Astrocyte of the cerebellum (primary cell): ENCODE measurements at regions not wholly inside any gene's neighbourhood (a gene's known extent, or its start where the extent isn't known, plus 50 kb on each side); places are given as distances from the start of the nearest gene placed in this dataset.

ENCODE experiments used
- DNase-seq: peaks from one replicate; pipeline ENCODE4 v3.0.0-alpha.2; 2011; ENCODE audit warnings: low read depth
- H3K4me3 ChIP-seq: 2 replicates; pipeline ENCODE4 v1.5.1; 2011; ENCODE audit warnings: mild to moderate bottlenecking, low read depth, low read length, moderate library complexity
- in situ Hi-C: cut with HindIII; loops from 2 replicates; pipeline ENCODE4 v1.10.0; 2017; ENCODE audit warnings: low sequenced_read_pairs
- TF ChIP-seq, protein P1 (sequence below): IDR thresholded peaks from 2 replicates; pipeline ENCODE4 v1.5.1; 2012; ENCODE audit warnings: low read length, low read depth, moderate library complexity, mild to moderate bottlenecking; ENCODE audit errors: missing control alignments

DNA sequence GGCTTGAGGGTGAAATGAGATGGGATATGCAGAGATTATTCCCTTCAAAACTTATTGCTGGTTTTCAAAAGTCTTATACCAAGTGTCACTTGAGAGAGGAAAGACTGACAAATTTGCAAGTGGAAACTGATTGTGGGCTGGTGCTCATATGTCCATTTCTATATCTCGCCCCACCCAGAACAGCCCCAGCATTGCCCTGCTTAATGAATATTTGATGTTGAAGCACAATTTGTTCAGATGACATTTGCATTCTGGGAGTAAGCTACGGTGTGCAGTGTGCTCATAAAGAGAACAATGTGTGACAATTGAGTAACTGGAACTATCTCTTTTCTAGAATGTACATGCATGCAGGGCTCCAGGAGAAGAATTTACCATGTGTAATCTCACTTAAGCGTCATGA, 223.5 kb upstream of the TRPC5 start:
- DNase-seq, result no peak
- TF ChIP-seq, protein P1, sequence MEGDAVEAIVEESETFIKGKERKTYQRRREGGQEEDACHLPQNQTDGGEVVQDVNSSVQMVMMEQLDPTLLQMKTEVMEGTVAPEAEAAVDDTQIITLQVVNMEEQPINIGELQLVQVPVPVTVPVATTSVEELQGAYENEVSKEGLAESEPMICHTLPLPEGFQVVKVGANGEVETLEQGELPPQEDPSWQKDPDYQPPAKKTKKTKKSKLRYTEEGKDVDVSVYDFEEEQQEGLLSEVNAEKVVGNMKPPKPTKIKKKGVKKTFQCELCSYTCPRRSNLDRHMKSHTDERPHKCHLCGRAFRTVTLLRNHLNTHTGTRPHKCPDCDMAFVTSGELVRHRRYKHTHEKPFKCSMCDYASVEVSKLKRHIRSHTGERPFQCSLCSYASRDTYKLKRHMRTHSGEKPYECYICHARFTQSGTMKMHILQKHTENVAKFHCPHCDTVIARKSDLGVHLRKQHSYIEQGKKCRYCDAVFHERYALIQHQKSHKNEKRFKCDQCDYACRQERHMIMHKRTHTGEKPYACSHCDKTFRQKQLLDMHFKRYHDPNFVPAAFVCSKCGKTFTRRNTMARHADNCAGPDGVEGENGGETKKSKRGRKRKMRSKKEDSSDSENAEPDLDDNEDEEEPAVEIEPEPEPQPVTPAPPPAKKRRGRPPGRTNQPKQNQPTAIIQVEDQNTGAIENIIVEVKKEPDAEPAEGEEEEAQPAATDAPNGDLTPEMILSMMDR, result no peak
- H3K4me3 ChIP-seq, result no peak overlapping the region
- in situ Hi-C loops, result no loop called here

DNA sequence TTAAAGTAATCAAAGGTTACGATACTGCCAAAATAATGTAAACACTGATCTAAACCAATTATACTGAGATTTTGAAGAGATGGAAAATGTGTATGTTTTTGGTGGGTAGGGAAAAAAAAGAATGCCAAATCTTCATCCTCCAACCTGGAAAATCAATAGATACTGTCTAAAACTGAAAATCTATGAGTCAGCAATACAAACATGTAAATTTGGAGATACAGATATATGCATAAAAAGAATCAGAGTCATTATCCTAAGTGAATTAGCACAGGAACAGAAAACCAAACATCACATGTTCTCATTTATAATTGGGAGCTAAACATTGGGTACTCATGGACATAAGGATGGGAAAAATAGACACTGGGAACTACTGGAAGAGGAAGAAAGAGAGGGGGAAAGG, 197.4 kb upstream of the TRPC5 start:
- DNase-seq, result no peak
- TF ChIP-seq, protein P1, result no peak
- H3K4me3 ChIP-seq, result no peak overlapping the region
- in situ Hi-C loops, result no loop called here

DNA sequence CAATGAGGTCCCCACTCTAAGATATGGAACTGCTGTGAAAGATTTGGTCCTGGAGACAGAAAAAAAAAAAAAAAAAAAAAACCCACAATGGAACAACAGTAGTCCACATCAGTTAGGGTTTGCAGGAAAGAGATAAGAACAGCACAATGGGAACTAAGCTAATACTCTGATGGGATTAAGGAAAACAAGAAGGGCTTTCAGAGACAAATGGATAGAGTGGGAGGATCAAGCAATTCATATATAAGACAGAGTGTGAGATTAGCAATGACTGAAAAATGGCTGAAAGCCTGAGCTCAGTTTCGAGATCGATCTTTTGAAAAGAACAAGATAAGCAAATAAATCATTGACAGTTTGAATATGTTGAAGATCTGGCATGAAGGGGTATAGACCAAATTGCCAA, 188.4 kb upstream of the TRPC5 start:
- in situ Hi-C loops, result no loop called here
- DNase-seq, result no peak
- TF ChIP-seq, protein P1, result no peak
- H3K4me3 ChIP-seq, result no peak overlapping the region

DNA sequence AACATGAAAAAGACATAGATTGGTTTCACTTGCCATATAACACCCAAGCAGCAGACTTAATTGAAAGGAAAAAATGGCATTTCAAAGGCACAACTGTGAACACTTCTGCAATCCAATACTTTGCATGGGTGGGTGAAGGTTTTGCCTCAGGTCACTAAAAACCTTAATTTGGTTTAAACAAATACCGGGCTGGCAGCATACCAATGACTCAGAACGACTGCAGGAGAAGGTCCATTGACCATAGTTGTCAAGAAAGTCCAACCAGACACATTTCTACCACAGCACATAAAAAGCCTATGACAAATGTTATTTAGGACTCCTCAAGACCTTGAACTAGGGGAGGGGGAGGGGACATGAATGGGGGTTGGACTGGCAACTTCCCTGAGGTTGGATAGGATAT, 183.6 kb upstream of the TRPC5 start:
- in situ Hi-C loops, result no loop called here
- no peak overlapping the region for H3K4me3 ChIP-seq
- TF ChIP-seq, protein P1, result no peak
- no peak for DNase-seq

DNA sequence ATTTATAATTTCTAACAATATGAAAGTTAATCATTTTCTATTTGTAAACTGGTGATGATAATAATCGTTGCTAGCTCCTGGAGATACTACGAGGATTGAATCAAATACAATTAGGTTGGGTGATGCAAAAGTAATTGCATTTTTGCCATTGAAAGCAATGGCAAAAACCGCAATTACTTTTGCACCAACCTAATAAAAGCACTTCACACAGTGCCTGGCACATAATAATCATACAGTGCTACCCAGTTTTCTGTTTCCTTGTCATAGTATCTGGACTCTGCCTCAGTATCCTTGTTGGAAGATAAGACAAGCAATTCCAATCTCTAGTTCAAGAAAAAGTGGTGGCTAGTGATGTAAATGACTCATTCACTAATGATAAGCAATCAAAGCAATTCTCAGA, 176.8 kb upstream of the TRPC5 start:
- DNase-seq, result no peak
- TF ChIP-seq, protein P1, result no peak
- in situ Hi-C loops, result no loop called here

DNA sequence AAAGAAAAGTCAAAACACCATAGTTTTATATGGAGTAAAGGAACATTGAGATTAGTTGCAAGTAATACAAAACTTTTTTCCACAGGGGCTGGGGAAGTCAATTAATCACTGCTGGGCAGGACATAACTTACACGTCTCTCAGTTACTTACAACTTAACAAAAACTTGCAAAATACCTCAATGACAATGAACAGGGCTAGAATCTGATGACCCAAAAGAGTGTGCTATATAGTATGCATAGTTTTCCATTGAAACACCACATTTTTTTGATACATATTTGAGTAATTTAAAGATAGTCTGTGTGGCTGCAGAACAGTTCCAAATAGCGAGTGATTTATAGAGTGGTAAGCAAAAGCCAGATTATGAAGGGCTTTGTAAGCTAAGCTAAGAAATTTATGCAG, 172.3 kb upstream of the TRPC5 start:
- TF ChIP-seq, protein P1, result no peak
- no peak for DNase-seq
- in situ Hi-C loops, result no loop called here
- H3K4me3 ChIP-seq, result no peak overlapping the region

More for the DNA sequence above, 176.8 kb upstream of the TRPC5 start:
- H3K4me3 ChIP-seq, result no peak overlapping the region

DNA sequence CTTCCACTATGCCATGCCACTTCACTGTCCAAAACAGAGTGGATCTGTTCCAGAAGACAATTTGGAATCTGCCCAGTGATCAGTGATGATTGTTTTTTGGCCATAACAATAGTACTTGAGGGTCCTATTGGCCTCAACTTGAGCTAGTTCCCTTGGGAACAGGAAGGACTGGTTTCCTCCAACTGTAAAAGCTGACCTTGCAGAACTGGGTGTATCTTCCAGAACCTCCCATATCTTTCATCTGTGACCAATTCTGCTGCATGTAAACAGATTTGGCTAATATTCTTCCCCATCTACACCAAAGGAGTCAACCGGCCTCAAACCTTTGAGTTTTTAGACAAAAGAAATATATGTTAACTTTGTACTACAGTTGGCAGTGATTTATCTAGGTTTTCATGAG, 165.1 kb upstream of the TRPC5 start:
- DNase-seq, result no peak
- H3K4me3 ChIP-seq, result no peak overlapping the region
- TF ChIP-seq, protein P1, result no peak
- in situ Hi-C loops, result no loop called here
